ENCODE measurements at regions not wholly inside any gene's neighbourhood (a gene's known extent, or its start where the extent isn't known, plus 50 kb on each side); places are given as distances from the start of the nearest gene placed in this dataset.

DNA sequence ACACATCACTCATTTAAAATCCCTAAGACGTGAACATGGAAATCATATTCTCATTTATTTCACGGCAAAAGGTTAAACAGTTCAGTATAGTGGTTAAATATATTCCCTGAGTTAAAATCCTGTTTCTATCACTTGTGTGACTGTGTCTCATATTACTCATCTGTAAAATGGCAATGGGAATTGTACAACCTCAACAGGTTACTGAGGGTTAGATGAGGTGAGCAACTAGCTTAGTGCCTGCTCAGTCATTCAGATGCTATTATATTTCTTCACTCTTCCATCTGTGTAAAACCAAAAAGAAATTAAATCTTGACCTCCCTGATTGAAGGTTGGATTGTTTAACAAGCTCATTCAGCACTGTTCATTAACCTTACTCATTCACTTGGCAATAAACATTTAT lies 212.4 kb upstream of the STK17B start:
- TF ChIP-seq, protein P1, sequence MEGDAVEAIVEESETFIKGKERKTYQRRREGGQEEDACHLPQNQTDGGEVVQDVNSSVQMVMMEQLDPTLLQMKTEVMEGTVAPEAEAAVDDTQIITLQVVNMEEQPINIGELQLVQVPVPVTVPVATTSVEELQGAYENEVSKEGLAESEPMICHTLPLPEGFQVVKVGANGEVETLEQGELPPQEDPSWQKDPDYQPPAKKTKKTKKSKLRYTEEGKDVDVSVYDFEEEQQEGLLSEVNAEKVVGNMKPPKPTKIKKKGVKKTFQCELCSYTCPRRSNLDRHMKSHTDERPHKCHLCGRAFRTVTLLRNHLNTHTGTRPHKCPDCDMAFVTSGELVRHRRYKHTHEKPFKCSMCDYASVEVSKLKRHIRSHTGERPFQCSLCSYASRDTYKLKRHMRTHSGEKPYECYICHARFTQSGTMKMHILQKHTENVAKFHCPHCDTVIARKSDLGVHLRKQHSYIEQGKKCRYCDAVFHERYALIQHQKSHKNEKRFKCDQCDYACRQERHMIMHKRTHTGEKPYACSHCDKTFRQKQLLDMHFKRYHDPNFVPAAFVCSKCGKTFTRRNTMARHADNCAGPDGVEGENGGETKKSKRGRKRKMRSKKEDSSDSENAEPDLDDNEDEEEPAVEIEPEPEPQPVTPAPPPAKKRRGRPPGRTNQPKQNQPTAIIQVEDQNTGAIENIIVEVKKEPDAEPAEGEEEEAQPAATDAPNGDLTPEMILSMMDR (IDR thresholded peaks at IDR 0.05), result no peak
- no peak for TF ChIP-seq POLR2A (IDR thresholded peaks at IDR 0.05)

Data from vagina (tissue), 2 donors.